ENCODE measurements at regions not wholly inside any gene's neighbourhood (a gene's known extent, or its start where the extent isn't known, plus 50 kb on each side); places are given as distances from the start of the nearest gene placed in this dataset.

- TF ChIP-seq CTCF (IDR thresholded peaks at IDR 0.05) (no peak), POLR2AphosphoS5 (IDR thresholded peaks at IDR 0.05; ENCODE audit: low read depth, low read length) (no peak), REST (IDR thresholded peaks at IDR 0.05; ENCODE audit: insufficient read depth in 1 of 2, low read depth in 2 of 2, low read length in 1 of 2) (no peak), SIN3A (IDR thresholded peaks at IDR 0.05; ENCODE audit: borderline replicate concordance, insufficient read depth, low read depth, low read length) (no peak)
Measured at GRCh38 chr18:34943587-34943986, 97.6 kb upstream of the MAPRE2 start.
